Thyroid gland (tissue), 4 donors: ENCODE measurements at regions not wholly inside any gene's neighbourhood (a gene's known extent, or its start where the extent isn't known, plus 50 kb on each side); places are given as distances from the start of the nearest gene placed in this dataset.

Source experiments
- DNase-seq, 2 donors: peaks; one replicate each; pipeline ENCODE4 v3.0.0-alpha.2; 2019
- H3K27ac ChIP-seq, 3 donors: fragments of 200-600 bp; sonication (generic); 1 replicate in 2 of 3; 2 replicates in 1 of 3; pipeline ENCODE4 v1.5.1; 2016 to 2019; ENCODE audit warnings: mild to moderate bottlenecking in 1 of 3, moderate library complexity in 1 of 3
- H3K27me3 ChIP-seq: fragments of 200-600 bp; sonication (generic); one replicate; pipeline ENCODE4 v1.5.1; 2019
- H3K36me3 ChIP-seq, 2 donors: fragments of 200-600 bp; sonication (generic); one replicate each; pipeline ENCODE4 v1.5.1; 2016 to 2019
- H3K4me1 ChIP-seq, 2 donors: fragments of 200-600 bp; sonication (generic); one replicate each; pipeline ENCODE4 v1.5.1; 2017 to 2019
- H3K4me3 ChIP-seq, 3 donors: fragments of 200-600 bp; sonication (generic); replicated peaks in 1 of 3; 1 replicate in 2 of 3; 2 replicates in 1 of 3; pipeline ENCODE4 v1.5.1; 2016; ENCODE audit warnings: mild to moderate bottlenecking in 1 of 3
- H3K9me3 ChIP-seq: fragments of 200-600 bp; sonication (generic); one replicate; pipeline ENCODE4 v1.5.1; 2017
- POLR2A ChIP-seq, 2 donors: fragments of 450-650 bp; IDR thresholded peaks; one replicate each; pipeline ENCODE4 v1.6.1; 2017; ENCODE audit warnings: antibody characterized with exemption in 2 of 2, mild to moderate bottlenecking in 2 of 2, moderate library complexity in 1 of 2
- WGBS, 2 donors: methylation state at CpG; one replicate each; pipeline ENCODE4 v1.1.5; 2017; 5-methylcytosine and 5-hydroxymethylcytosine counted together
- intact Hi-C: fragments of 100-400 bp; cut with DNase I; formaldehyde crosslinking; loops from one replicate; pipeline ENCODE4 v1.15.1; 2023
- TF ChIP-seq, protein P1 (sequence below), 6 experiments: fragments of 200-600 bp in 3 of 6; fragments of 450-650 bp in 3 of 6; sonication (generic) in 3 of 6; IDR thresholded peaks; one replicate each; pipeline ENCODE4 v1.5.1; 2016 to 2019; ENCODE audit warnings: antibody characterized with exemption in 6 of 6, mild to moderate bottlenecking in 2 of 6, inconsistent platforms in 1 of 6, moderate library complexity in 1 of 6

DNA sequence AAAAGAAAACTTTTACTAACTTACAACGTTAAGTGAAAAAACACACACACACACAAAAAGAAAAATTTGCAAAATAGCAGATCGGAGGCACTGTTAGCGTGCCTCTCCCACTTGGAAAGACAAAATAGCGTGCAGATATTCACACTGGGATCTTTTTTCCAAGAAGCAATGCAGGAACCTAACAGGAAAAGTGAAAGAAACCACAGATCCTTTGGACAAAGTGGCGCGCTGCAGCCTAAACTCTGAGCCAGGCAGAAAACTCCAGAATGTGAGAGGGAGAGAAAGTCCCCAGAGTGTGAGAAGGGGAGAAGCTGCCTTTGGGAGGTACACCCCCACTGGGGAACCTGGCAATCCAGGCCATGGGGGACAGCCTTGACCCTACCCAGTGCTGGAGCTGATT is 70.7 kb upstream of the SERPINE2 start:
- Histone ChIP-seq H3K27ac (no peak overlapping the region), H3K9me3 (no peaks in the 10 kb centered on the region), H3K4me1 (no peaks in the 10 kb centered on the region), H3K4me3 (no peak overlapping the region), H3K36me3 (no peaks in the 10 kb centered on the region), H3K27me3 (no peaks in the 10 kb centered on the region)
- intact Hi-C loops: no loop called here
- 77 to 83% methylated on average over 6 of the region's 6 CpGs for whole genome bisulfite sequencing, 2 donors
- TF ChIP-seq, protein P1, sequence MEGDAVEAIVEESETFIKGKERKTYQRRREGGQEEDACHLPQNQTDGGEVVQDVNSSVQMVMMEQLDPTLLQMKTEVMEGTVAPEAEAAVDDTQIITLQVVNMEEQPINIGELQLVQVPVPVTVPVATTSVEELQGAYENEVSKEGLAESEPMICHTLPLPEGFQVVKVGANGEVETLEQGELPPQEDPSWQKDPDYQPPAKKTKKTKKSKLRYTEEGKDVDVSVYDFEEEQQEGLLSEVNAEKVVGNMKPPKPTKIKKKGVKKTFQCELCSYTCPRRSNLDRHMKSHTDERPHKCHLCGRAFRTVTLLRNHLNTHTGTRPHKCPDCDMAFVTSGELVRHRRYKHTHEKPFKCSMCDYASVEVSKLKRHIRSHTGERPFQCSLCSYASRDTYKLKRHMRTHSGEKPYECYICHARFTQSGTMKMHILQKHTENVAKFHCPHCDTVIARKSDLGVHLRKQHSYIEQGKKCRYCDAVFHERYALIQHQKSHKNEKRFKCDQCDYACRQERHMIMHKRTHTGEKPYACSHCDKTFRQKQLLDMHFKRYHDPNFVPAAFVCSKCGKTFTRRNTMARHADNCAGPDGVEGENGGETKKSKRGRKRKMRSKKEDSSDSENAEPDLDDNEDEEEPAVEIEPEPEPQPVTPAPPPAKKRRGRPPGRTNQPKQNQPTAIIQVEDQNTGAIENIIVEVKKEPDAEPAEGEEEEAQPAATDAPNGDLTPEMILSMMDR (IDR thresholded peaks at IDR 0.05): no peak
- TF ChIP-seq POLR2A (IDR thresholded peaks at IDR 0.05): no peak
- no peak for DNase-seq

DNA sequence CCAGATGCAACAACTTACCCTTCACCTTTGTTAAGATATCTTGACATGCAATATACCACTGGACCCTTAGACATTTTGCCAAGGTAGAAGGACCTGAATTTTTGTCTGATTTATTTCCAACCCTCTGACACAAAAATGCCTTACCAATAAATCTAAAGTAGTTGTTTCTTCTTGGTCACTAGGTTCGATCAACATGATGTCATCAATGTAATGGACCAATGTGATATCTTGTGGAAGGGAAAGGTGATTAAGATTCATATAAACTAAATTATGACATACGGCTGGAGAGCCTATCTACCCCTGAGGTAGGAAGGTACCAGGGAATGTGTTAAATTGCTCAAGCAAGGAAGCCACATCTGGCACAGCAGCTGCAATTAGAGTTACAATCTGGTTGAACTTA is 67.7 kb upstream of the SERPINE2 start:
- Histone ChIP-seq H3K9me3 (no peaks in the 10 kb centered on the region), H3K4me1 (no peaks in the 10 kb centered on the region), H3K36me3 (no peaks in the 10 kb centered on the region), H3K4me3 (no peak overlapping the region), H3K27ac (no peak overlapping the region), H3K27me3 (no peaks in the 10 kb centered on the region)
- 97 to 98% methylated on average over 2 of the region's 2 CpGs for WGBS, 2 donors
- intact Hi-C loops: no loop called here
- TF ChIP-seq, protein P1 (IDR thresholded peaks at IDR 0.05): no peak
- no peak for DNase-seq

DNA sequence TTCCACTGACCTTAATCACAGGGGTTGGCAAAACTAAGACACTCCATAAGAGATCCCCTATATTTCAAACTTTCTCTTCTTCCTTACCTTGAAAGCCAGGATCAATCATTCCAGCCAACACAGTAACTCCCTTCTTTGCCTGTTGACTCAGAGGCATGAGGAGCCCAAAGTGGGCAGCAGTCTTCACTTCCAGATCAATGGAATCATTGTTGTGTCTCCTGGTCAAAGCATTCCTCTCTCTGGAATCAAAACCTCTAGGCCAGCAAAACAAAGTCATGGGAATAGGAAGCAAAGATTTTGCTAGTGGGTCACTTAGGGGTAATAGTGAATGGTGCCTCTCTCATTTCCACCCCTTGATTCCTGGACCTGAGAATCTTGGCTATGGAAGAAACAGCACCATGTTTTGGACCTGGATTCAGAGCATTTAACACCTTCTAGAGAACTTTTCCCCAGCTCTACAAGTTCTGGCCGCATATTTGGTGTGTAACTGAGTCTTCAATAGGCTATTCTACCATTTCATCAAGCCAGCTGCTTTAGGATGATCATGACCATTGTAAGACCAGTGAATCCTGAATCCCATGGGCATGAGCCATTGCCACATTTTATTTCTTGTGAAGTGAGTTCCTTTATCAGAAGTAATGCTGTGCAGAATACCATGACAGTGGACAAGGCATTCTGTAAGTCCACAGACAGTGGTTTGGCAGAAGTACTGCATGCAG is 65.7 kb upstream of the SERPINE2 start:
- Histone ChIP-seq H3K27me3 (no peaks in the 10 kb centered on the region), H3K4me3 (no peak overlapping the region), H3K36me3 (no peaks in the 10 kb centered on the region), H3K27ac (no peak overlapping the region), H3K9me3 (no peaks in the 10 kb centered on the region), H3K4me1 (no peaks in the 10 kb centered on the region)
- 76 to 96% methylated on average over 1 of the region's 1 CpG for WGBS, 2 donors
- no peak for DNase-seq
- TF ChIP-seq, protein P1 (IDR thresholded peaks at IDR 0.05): no peak
- no peak for TF ChIP-seq POLR2A (IDR thresholded peaks at IDR 0.05)
- intact Hi-C loops: no loop called here

DNA sequence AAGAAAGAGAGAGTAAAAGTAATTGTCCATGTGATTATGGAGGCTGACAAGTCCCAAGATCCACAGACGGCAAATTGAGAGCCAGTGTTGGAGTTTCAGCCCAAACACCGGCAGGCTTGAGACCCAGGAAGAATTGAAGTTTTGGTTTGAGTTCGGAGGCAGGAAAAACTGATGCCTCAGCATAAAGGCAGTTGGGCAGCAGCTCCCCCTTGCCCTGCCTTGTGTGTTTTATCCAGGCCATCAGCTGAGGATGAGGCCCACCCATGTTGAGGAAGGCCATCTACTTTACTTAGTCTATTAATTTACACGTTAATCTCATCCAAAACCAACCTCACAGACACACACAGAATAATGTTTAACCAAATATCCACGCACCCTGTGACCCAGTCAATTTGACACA is 64.6 kb upstream of the SERPINE2 start:
- Histone ChIP-seq H3K9me3 (no peaks in the 10 kb centered on the region), H3K4me1 (no peaks in the 10 kb centered on the region), H3K27ac (no peak overlapping the region), H3K27me3 (no peaks in the 10 kb centered on the region), H3K36me3 (no peaks in the 10 kb centered on the region), H3K4me3 (no peak overlapping the region)
- 68 to 82% methylated on average over 5 of the region's 5 CpGs for WGBS, 2 donors
- intact Hi-C loops: no loop called here
- no peak for DNase-seq
- no peak for TF ChIP-seq POLR2A (IDR thresholded peaks at IDR 0.05)
- TF ChIP-seq, protein P1 (IDR thresholded peaks at IDR 0.05): no peak

DNA sequence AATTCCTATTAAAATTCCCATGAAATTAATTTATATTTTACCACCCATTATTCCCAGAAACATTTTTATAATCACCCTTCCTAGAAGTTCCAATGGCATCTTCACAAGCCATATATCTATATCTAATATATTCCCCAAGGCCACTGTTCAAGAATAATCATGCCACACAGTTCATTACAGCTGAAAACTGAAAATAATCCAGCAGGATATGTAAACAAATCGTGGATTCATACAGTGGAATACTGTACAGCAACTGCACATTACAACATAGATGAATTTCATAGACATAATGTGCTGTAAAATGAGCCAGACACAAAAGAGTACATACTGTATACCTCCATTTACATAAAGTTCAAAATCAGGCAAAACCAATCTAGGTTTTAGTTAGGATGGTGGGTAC is 63.9 kb upstream of the SERPINE2 start:
- TF ChIP-seq, protein P1 (IDR thresholded peaks at IDR 0.05): no peak
- no peak for TF ChIP-seq POLR2A (IDR thresholded peaks at IDR 0.05)
- Histone ChIP-seq H3K27ac (no peak overlapping the region), H3K9me3 (no peaks in the 10 kb centered on the region), H3K36me3 (no peaks in the 10 kb centered on the region), H3K4me3 (no peak overlapping the region), H3K4me1 (no peaks in the 10 kb centered on the region), H3K27me3 (no peaks in the 10 kb centered on the region)
- no peak for DNase-seq
- intact Hi-C loops: no loop called here
- WGBS, 2 donors: 55 to 68% methylated on average over 1 of the region's 1 CpG
